ENCODE measurements at regions not wholly inside any gene's neighbourhood (a gene's known extent, or its start where the extent isn't known, plus 50 kb on each side); places are given as distances from the start of the nearest gene placed in this dataset.

DNA sequence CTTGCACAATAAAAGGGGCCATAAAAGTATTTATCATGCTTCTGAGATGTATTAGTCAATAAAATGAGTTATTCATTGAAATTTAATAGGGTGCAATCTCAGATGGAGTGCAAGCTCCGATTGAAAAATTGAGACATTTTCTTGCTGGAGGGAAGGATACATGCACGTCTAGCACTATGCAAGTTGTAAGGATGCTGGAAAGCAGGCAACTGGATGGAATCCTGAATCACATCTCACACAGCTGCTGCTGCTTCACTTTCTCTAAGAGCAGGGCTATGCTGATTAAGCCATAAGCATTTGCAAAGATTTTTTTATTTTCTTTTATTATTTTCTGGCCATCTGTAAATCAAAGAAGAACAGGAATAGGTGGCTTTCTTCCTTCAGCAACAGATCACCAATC lies 308.8 kb upstream of the EPHA7 start:
- no peak for TF ChIP-seq TAF1 (IDR thresholded peaks at IDR 0.05; ENCODE audit: borderline replicate concordance, insufficient read depth, low read length)
- no peak for TF ChIP-seq FOXP2 (optimal IDR thresholded peaks at IDR 0.05; ENCODE audit: borderline replicate concordance, extremely low read depth, extremely low read length, insufficient read depth)
- TF ChIP-seq POLR2AphosphoS5 (IDR thresholded peaks at IDR 0.05; ENCODE audit: low read depth, low read length) = no peak
- TF ChIP-seq, protein P1, sequence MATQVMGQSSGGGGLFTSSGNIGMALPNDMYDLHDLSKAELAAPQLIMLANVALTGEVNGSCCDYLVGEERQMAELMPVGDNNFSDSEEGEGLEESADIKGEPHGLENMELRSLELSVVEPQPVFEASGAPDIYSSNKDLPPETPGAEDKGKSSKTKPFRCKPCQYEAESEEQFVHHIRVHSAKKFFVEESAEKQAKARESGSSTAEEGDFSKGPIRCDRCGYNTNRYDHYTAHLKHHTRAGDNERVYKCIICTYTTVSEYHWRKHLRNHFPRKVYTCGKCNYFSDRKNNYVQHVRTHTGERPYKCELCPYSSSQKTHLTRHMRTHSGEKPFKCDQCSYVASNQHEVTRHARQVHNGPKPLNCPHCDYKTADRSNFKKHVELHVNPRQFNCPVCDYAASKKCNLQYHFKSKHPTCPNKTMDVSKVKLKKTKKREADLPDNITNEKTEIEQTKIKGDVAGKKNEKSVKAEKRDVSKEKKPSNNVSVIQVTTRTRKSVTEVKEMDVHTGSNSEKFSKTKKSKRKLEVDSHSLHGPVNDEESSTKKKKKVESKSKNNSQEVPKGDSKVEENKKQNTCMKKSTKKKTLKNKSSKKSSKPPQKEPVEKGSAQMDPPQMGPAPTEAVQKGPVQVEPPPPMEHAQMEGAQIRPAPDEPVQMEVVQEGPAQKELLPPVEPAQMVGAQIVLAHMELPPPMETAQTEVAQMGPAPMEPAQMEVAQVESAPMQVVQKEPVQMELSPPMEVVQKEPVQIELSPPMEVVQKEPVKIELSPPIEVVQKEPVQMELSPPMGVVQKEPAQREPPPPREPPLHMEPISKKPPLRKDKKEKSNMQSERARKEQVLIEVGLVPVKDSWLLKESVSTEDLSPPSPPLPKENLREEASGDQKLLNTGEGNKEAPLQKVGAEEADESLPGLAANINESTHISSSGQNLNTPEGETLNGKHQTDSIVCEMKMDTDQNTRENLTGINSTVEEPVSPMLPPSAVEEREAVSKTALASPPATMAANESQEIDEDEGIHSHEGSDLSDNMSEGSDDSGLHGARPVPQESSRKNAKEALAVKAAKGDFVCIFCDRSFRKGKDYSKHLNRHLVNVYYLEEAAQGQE (IDR thresholded peaks at IDR 0.05; ENCODE audit: insufficient read depth in 1 of 2, low read depth in 2 of 2, low read length in 2 of 2) = no peak
- TF ChIP-seq SIN3A (IDR thresholded peaks at IDR 0.05; ENCODE audit: borderline replicate concordance, insufficient read depth, low read length) = no peak

DNA sequence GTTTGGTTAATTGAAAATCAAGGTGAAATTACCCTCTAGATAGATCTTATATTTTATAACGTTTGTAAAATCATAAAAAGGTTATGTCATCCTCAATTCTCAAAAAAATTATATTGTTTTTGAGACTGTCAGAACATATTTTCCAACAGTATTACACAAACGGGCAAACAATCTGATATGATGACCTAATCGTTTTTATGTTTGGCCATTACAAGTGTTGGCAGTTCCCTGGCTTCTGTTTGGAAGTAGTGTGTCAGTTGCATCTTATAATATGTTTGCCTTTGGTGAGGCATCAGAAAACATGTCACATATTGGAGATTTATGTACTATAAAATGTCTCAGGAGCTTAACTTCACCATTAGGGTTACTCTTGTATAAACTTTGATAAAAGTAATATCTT lies 308.1 kb upstream of the EPHA7 start:
- TF ChIP-seq, protein P1 (IDR thresholded peaks at IDR 0.05; ENCODE audit: insufficient read depth in 1 of 2, low read depth in 2 of 2, low read length in 2 of 2) = no peak
- no peak for TF ChIP-seq TAF1 (IDR thresholded peaks at IDR 0.05; ENCODE audit: borderline replicate concordance, insufficient read depth, low read length)
- TF ChIP-seq SIN3A (IDR thresholded peaks at IDR 0.05; ENCODE audit: borderline replicate concordance, insufficient read depth, low read length) = no peak
- TF ChIP-seq FOXP2 (optimal IDR thresholded peaks at IDR 0.05; ENCODE audit: borderline replicate concordance, extremely low read depth, extremely low read length, insufficient read depth) = no peak
- TF ChIP-seq POLR2AphosphoS5 (IDR thresholded peaks at IDR 0.05; ENCODE audit: low read depth, low read length) = no peak

DNA sequence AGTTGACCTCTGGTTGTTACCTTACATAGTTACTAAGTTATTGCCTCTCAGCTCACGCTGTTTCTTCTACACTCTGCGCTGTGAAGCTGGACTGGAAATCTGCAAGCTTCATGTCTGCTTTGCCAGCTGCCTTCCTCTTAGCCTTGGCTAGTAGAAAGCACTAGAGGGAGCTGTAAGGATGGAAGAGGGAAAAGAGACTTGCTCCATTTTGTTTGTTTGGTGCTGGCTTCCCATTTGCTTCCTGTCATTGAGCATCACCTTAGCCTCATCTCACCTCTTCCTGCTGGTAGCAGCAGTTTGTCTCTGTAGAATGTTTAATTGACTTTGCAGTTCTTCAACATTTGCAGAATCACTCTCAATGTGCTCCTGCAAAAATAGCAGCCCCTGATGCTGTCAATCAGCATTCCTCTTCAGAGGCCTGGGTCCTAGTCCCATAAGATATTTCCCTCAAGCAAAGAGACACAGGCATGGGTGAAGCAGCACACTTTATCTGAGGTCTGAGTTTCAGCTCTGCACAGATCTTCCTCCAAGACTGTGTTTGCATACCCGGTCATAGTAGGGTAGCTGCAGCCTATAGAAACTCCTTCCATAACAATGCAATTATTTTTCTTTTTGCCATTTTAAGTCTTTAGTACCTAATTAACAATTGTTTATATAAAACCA lies 302.2 kb upstream of the EPHA7 start:
- no peak for TF ChIP-seq SIN3A (IDR thresholded peaks at IDR 0.05; ENCODE audit: borderline replicate concordance, insufficient read depth, low read length)
- no peak for TF ChIP-seq TAF1 (IDR thresholded peaks at IDR 0.05; ENCODE audit: borderline replicate concordance, insufficient read depth, low read length)

DNA sequence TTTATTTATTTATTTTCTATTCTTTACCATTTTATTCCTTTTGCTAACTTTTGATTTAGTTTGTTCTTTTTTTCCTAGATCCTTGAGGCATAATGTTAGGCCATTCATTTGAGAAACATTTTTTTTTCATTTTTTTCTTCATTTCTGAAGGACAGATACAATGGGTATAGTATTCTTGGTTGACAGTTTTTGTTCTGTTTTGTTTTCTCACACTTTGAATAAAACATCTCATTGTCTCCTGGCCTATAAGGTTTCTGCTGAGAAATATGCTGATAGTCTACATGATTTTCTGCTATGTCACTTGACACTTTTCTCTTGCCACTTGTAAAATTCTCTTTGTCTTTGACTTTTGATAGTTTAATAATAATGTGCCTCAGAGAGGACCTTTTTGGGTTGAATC lies 294.6 kb upstream of the EPHA7 start:
- TF ChIP-seq TAF1 (IDR thresholded peaks at IDR 0.05; ENCODE audit: borderline replicate concordance, insufficient read depth, low read length) (no peak), SIN3A (IDR thresholded peaks at IDR 0.05; ENCODE audit: borderline replicate concordance, insufficient read depth, low read length) (no peak), POLR2AphosphoS5 (IDR thresholded peaks at IDR 0.05; ENCODE audit: low read depth, low read length) (no peak), FOXP2 (optimal IDR thresholded peaks at IDR 0.05; ENCODE audit: borderline replicate concordance, extremely low read depth, extremely low read length, insufficient read depth) (no peak)
- TF ChIP-seq, protein P1 (IDR thresholded peaks at IDR 0.05; ENCODE audit: insufficient read depth in 1 of 2, low read depth in 2 of 2, low read length in 2 of 2) = no peak

DNA sequence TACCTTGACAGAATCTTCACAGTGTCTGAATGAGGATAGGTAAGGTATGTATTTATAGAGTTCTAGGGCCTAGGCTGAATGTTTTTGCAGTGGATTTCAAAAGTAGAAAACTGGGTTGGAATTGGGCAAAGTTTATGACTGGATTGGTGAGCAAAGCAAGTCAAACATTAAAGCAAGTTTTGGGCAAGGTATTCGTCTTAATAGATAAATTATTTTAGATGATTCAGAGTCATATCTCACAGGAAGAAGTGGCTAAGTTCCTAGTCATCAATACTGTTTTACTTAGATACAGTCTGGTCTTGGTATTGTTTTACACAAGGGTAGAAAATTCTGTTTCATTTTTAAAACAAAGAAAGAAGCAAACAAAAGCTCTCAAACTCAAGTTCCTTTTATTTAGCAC lies 284.1 kb upstream of the EPHA7 start:
- TF ChIP-seq POLR2AphosphoS5 (IDR thresholded peaks at IDR 0.05; ENCODE audit: low read depth, low read length) = no peak
- TF ChIP-seq, protein P1 (IDR thresholded peaks at IDR 0.05; ENCODE audit: insufficient read depth in 1 of 2, low read depth in 2 of 2, low read length in 2 of 2) = no peak
- TF ChIP-seq TAF1 (IDR thresholded peaks at IDR 0.05; ENCODE audit: borderline replicate concordance, insufficient read depth, low read length) = no peak
- TF ChIP-seq FOXP2 (optimal IDR thresholded peaks at IDR 0.05; ENCODE audit: borderline replicate concordance, extremely low read depth, extremely low read length, insufficient read depth) = no peak
- TF ChIP-seq SIN3A (IDR thresholded peaks at IDR 0.05; ENCODE audit: borderline replicate concordance, insufficient read depth, low read length) = no peak

Measured in PFSK-1 (cell line).